GM03348 (cell line): ENCODE measurements at regions not wholly inside any gene's neighbourhood (a gene's known extent, or its start where the extent isn't known, plus 50 kb on each side); places are given as distances from the start of the nearest gene placed in this dataset.

Source experiments
- DNase-seq: peaks from one replicate; pipeline ENCODE4 v3.0.0; 2012; ENCODE audit warnings: low spot score

DNA sequence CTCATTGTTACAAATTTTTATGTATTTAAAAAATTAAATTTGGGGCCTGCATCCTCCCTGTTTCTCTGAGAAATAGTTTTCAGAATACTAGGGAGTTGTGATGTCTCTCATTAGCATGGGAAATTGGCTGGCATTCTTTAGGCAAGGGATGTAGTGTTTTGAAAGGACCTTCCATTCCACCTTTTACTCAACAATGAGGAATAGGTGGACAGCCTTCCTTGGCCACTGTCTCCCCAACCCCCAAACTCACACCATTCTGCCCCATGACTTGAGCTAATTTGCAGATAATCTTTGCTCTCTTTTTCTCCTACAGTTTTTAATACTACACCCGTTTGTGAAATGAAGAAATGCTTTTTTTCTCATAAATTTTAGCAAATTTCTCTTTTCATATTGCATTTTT lies 244.6 kb upstream of the SPRY2 start:
- no peak for DNase-seq

DNA sequence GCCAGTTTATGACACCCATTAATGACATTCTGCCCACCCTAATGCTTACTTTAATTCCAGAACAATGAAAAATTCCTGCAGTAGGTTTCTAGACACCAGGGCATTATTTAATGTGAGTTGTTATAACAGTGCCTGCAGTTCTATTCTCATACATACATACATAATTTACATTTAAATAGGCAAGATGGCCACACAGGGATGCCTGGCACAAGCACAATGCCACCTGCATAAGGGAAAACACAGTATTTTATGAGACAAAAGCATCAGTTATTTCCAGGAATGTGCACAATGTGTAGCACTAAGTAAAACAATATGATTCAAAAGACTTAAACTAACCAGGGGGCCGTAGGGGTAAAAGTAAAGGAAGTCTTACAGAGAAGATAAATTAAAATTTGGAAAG lies 243.9 kb upstream of the SPRY2 start:
- no peak for DNase-seq

DNA sequence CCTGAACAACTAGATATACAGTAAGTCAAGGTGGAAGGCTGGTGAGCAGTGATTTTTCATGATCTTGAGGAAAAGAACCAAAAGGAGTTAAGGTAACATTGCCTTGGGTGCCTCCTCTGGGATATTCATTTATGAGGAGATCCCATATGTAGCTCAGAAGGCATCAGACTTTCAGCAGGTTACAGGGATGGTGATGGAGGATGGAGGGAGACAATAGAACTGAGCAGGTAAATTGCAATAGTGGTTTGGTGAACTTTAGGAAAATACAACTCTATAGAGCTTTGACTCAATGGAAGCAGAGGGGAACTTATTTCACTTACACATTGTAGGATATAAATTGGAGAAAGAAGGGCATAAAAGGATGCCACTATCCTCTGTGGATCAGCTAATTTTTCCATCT lies 243.4 kb upstream of the SPRY2 start:
- no peak for DNase-seq

DNA sequence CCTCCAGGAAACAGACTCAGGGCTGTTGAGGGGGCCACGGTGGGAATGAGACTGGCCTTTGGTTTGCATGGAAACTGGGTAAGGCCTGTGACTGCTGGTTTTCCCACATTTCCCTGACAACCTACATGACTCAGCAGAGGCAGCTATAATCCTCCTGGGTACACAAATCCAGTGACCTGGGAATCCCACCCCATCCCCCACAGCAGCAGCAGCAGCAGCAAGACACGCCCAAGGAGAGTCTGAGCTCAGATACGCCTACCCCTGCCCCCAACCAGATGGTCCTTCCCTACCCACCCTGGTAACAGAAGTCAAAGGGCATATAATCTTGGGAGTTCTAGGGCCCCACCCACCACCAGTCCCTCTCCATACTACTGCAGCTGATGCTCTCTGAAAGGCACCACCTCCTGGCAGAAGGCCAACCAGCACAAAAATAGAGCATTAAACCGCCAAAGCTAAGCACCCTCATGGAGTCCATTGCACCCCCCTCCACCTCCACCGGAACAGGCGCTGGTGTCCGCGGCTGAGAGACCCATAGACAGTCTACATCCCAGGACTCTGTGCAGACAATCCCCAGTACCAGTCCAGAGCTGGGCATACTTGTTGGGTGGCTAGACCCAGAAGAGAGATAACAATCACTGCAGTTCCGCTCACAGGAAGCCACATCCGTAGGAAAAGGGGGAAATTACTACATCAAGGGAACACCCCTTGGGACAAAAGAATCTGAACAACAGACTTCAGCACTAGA lies 237.2 kb upstream of the SPRY2 start:
- no peak for DNase-seq

DNA sequence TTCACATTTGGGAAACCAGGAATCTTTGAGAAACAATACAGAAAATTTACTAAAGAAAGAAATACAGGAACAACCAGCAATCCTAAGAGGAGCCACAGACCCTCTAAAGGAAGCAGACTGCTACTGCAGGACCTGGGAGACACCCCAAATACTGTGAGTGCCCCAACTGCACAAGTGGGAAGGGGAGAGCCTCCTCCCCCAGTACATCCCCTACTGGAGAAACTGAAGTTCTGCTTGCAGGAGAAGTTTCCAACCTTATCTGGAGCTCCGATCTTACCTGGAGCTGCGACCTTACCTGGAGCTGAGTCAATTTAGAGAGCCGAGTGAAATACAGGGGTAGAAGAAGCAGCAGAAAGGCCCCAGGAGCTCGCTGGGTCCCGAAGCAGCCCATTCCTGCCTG lies 236.4 kb upstream of the SPRY2 start:
- DNase-seq: no peak

DNA sequence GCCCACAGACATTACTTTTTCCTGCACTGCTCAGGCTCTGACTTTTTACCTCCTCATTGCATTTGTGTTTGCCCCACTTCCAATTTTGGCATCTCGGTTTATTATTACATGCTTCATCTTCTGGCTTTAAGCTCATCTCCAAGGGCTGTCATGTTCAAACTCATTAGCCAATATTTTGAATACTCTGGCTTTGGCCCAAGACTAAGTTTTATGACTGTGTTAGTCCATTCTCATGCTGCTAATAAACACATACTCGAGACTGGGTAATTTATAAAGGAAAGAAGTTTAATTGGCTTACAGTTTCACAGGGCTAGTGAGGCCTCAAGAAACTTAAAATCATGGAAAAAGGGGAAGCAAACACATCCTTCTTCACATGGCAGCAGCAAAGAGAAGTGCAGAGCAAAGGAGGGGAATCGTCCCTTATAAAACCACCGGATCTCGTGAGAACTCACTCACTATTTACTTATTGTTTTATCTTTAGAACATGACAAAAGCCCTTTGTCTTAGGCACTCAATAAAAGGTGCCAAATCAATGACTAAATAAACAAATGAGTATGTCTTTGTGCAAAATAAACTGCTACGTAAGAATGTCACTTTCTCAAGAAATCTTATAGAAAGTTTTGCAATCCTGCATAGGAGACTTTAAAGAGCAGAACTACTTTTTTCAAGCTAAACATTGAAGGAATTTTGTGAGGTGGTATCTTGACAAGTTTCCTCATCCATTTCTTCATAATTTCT lies 233.4 kb upstream of the SPRY2 start:
- DNase-seq: no peak

DNA sequence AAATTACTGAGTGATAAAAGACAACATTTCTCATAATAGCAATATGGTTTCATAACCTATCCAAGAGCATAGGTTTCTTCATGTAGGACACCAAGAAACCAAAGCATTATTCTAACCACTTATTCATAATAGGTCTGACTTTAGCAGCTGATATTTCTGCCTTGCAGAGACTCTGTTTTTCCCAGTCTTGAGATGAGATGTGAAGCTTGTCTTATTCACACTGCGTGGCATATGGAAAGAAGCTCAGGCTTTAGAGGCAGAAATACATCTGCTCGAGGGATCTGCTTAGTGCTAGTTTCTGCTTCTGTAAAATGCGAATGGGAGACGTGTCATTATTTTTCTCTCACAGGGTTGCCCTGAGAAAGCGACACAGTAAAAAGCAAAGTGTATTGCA lies 232.0 kb upstream of the SPRY2 start:
- DNase-seq: no peak

DNA sequence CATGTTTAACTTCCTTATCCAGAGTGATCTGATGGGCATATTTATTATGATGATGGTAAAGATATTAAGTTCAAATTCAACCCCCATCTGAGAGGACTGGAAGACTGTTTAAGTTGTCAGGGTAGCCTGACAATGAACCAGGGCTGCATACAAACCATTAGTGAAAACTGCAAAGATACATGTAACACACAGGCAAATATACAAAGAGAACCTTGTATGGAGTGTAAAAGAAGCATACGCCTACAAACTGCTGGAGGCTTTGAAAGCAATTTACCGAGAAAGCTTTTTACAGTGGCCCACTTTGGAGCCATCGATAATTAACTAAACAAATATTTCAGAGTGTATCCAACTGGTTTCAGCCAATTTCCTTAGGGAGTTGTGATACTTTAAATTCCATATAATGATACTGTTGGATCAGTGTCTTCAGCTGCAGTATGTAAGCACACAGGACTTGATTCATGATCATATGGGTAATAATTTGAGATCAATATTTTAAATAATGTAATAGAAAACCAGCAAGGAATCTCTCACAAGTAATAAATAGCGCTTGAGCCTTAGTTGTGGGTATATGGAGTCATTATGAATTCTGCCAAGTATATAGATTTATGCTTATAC lies 231.5 kb upstream of the SPRY2 start:
- no peak for DNase-seq

DNA sequence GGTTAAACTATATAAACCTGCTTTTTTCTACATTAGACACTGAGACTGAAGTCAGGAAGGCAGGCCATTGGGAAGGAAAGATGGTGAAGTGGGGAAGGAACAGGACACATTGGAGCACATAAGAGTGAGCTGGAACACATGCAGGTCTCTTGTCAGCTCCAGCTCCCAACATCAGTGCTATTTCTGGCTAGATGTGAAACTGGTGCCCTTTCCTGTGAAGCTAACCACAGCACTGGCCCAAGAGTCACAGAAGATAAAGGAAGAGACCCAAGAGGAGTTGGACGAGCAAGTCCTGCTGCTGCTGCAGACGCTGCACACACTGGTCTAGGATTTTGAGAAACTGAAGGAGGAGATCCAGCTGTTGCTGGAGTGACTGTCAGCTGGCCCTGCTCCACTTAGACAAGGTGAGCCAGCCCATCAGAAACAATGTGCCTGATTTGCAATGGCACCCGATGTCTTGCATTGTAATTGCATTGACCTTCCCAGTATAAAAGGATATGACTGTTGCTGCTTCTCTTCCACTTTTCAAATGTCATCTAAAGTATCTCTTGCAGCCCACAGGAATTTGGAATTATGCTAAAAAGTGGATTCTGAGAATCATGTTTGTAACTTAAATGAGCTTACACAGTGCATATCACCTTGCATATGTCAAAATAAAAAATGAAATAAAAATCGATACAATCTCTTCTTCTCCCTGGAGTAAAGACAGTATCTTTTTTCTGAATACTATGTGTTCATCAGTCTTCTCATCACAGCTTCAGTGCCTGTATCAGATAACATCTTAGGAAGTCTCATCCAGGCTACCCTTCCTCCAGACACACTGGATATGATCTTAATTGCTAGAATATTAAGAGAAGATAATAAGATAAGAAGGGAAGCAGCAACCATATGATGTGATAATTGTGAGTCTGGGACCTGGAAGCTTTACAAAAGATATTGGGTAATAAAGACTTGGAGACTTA lies 230.7 kb upstream of the SPRY2 start:
- no peak for DNase-seq

DNA sequence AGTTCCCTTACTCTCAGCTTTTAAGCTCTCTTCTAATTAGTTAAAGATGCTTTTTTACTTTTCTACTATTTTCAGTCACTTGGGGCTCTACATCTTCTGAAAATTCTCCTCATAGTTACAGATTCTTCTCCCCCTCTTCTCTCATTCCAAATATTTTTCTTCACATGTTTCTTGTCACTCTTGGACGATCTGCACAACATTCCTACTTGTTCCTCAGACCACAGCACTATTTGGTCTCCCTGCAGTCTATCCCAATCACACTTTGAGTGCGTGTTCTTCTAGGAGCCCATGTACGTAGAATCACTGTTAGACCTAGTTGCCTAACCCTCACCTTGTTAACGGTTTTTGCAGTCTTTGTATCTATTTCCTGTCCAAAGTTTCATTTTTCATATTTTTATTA lies 222.5 kb upstream of the SPRY2 start:
- DNase-seq: no peak

DNA sequence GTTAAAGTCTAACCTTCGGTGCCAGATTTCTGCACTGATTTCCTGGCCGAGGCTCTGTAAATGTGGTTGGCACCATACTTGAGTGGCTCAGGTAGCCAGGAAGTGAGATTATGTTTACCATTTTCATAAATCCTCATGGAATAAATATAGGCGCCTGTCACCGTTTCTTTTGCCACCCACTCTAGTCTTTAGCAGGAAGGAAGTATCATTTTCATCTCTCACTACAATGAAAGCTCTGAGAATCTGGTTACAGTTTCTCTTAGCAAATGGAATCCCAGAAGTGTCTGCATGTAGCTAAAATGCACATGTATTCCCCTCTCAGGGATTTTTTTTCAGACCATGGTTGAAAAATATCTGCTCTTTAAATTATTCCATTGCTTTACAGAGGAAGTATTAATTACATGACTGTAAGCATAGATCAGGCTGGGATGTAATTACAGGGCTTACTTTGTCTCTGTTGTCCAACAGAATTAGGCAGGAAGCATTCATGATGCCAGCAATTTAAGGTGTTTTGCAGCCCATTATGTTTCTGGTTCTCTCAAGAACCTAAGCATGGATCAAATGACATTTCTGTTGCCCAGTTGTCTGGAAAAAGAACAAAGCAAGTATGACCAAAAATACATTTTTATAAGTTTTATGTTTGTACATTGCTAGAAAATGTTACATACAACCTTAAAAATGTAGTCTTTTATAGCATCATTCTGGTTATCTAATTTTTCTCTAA lies 221.7 kb upstream of the SPRY2 start:
- no peak for DNase-seq

DNA sequence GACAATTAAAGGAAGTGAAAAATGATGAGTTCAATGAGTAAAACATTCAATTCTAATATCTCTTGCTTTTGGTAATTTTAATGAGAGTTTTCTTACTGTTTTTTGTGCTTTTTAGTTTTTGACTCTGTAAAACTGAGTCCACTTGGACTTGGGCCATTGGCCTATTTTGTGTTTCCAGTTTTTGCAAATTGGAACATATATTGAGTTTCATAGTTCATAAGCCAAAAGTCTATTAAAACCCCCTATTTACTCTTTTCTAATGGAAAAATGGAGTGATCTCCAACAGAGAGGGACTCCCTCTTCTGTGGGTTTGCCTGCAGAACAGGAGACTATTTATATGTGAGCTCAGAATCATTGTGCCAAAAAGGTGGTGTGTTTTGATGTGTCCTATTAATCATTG lies 219.7 kb upstream of the SPRY2 start:
- DNase-seq: no peak

DNA sequence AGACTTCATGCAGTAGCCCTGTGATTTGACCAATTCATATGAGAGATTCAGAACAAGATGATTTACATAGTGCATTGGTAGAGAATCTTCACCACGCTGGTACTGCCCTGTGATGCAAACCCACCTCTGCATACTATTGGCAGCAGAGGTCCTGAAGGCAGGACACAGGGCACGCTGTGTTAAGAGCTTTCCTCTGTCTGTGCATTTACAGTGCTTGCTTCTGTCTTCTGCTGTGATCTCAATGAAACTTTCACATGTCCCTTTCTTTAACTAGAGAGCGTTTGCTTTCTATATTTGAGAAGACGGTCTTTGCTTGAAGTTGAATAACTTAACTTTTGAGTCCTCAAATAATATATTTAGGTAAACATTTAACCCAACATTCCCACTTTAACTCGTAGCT lies 219.0 kb upstream of the SPRY2 start:
- no peak for DNase-seq

DNA sequence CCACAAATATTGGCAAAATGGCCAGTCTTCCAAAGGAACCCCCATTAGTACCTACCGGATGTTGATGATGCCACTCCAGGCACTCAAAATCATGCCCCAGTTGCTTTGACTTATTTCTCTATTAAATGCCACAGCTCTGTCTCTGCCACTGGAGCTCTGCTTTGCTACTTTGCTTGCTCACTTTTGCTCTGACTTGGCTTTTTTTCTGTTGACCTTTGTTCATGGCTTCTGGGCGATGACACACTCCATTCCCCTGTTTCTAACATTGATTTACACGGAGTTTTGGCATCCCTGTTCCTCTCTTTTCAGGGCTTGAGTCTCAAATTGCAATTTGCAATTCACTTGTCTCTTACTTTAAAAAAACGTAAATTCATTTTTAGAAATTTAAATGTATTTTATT lies 217.1 kb upstream of the SPRY2 start:
- DNase-seq: no peak

DNA sequence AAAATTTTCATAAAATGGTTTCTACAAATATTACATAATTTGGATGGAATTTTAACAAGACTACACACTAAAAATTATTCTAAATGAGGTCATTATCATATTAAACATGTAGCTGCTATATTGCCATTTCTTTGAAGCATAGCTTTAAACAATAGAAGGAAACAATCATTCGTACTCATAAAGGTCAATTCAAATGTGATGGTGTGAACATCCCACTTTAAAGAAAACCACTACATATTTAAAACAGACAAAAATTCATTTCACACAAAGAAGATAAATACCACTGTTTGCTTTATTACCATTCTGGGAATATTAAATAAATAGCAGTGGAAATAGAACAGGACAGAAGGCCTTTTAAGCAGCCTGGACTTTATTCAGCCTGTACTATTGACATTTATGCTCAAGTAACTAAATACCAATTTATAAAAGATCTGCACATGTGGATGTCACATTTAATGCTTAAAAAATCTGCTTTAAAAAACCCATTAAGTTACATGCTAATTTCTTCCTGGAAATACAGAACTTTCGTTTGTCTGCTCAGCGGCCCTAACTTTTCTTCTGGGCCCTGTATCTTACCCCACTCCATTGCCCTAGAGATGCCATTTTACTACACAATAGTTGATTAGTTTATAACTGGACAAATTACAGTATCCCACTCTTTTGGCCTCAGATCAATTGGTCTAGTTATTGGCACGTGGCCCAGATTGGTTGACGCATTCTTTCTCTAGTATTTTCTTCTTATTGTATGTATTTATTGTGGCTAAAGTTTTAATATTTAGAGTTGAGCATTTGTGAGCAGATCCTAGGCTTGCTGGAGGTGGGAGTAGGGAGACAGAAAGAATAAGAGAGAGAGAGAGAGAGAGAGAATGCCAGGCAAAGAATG lies 215.1 kb upstream of the SPRY2 start:
- no peak for DNase-seq

DNA sequence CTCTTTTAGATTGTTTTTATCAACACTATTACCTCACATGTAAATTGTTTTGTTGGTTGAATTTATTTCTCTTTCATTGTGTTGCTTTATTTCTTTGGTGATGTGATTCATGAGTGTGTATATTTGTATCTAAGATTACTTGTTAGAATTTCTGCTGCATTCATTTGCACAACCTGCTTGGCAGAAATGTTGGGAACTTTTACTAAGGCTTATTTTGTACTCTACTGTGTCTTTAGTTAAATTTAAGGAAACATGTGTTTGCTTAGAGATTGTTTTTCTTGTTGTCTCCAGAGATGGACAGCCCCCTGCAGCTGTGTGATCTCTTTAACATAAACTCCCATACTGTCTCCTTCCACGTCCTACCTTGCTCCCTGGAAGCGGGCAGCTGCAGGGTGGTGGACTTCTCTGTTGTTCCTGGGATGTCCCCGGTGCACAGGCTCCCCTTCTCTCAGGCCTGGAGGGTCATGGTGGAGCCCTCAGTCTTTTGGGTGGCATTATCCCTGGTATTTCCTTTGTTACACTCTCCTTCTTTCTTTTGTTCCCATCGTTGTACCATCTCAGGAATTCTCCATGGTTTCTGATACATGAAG lies 212.0 kb upstream of the SPRY2 start:
- no peak for DNase-seq

DNA sequence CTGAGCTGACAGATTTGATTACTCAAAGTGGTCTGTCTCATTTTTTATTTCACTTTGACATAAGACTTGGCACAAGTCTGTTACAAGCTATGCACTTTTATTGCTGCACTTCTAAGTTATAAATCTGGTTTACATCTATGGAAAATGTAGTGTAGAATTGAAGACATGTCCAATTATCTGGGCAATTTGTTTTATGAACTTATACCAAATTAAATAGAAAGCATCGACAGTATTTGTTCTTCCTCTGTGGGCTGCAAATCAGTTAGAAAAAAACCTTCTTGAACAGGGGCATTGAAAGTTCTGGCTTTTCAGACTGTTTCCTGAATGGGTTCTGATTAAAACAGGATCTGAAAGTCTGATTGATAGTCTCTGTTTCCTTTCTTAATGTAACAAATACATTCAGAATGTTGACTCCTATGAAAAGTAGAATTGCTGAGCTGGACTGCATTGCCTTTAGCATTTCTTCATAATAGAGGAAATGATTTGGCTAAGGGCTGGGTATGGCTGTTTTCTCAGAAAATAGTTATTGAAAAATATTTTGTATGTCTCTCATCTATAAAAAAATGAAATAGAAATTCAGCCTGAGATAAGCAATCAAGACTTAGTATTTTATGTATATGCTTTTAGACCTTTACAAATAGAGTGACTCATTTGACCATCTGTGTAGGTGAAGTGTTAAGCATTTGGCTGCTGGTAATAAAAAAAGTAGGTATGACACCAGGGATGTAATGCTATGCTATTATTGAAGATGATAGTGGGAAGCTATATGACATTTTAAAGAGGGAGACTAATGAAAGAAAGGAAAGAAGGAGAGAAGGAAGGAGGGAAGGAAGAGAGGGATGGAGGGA lies 210.9 kb upstream of the SPRY2 start:
- no peak for DNase-seq

DNA sequence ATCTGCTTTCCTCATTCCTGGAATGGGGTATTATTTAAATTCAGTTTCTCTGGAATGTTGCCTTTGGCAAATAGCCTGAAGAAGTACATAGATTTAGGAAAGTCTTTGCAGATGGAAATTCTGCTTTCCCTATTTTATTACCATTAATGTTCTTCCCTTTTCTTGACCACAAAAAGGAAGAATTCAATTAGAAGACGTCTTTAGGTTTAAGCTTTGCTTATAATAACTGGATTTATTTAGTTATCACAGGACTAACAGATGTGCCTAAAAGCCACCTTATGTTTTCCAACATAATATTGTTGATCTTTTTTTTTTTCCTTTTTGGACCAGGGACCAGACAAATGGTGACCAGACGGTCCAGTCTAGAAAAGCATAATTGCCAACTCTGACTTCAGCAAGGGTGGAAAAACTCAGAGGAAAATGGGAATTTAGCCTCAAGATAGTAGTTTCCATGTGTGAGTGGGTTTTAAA lies 210.1 kb upstream of the SPRY2 start:
- DNase-seq: no peak

DNA sequence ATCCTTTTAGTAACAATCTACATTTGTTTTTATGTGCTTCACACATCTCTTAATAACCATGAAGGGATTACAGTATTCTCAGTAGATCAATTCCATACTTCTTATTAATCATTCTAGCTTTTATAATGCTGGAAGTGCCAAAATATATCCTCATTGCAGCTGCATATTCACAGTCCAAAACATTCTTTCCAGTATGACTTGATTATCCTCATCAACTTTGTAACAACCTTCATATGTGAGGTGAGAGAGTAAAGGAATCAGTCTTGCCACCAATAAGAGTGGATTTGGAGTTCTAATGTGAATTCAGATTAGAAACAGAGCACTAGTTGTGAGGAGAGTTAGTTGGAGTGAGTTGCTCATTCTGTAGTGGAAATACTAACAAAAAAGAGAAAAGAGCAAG lies 208.0 kb upstream of the SPRY2 start:
- no peak for DNase-seq
